ENCODE measurements at regions not wholly inside any gene's neighbourhood (a gene's known extent, or its start where the extent isn't known, plus 50 kb on each side); places are given as distances from the start of the nearest gene placed in this dataset.

DNA sequence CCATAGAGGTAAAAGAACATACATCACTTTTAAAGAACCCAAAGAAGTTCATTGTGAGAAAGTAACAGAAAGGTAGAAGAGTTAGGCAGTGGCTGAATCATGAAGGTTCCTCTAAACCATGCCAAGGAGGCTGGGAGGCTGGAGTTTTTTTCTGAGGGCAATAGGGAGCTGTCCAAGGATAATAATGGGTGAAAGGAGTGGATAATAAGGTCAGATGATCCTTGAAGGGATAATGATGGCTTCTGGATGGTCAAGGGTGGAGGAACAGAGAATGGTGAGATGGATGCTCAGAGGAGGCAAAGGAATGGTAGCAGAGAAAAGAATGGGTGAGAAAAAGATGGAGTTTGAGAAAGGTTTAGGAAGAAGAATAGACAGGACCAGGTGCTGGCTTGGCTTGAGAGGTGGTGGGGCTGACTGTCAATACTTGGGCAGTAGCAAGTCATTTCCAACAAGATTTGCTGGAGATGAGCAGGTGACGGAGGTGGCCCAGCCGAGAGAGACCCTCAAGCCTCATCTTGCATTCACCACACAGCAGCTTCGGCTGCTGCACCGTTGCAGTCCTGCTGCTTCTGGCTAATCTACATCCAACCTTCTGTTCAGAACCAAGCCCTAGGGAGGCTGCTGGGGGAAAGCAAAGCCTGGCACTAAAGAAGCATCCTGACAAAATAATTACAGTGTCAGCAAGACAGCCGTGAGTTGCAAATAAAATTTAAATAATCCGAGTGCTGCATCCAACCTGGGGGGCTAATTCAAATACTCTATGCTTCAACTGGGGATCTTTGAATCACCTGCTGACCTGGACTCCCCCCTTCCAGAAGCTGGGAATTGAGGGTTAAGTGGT lies 131.2 kb upstream of the KCNG1 start:
- H3K27ac ChIP-seq (ENCODE audit: low read length): no peak overlapping the region
- no peaks in the 10 kb centered on the region for H3K4me1 ChIP-seq (ENCODE audit: control insufficient read depth, low read depth, low read length)
- no peaks in the 10 kb centered on the region for H3K27me3 ChIP-seq (ENCODE audit: control insufficient read depth, insufficient read depth, low read length)
- no peak overlapping the region for H3K4me3 ChIP-seq (ENCODE audit: low read length)
- no peaks in the 10 kb centered on the region for H3K9me3 ChIP-seq (ENCODE audit: control insufficient read depth, low read depth, low read length)
- H3K36me3 ChIP-seq (ENCODE audit: control insufficient read depth, low read depth, low read length): no peaks in the 10 kb centered on the region
- no peak overlapping the region for H3K9ac ChIP-seq (ENCODE audit: low read length)

DNA sequence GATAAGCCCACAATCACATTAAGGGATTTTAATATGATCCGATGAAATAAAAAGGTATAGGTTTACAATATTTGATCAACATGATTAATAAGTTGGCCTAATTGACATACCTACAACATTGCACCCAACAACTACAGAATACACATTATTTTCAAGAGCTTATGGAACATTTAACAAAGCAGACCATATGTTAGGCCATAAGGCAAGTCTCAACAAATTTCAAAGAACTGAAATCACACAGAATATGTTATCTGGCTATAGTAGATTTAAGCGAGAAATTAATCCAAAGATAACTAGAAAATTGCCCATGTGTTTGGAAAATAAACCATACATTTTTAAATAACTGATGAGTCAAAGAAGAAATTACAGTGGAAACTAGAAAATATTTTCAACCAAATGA lies 126.0 kb upstream of the KCNG1 start:
- Histone ChIP-seq H3K9me3 (ENCODE audit: control insufficient read depth, low read depth, low read length) (no peaks in the 10 kb centered on the region), H3K27ac (ENCODE audit: low read length) (no peak overlapping the region), H3K4me1 (ENCODE audit: control insufficient read depth, low read depth, low read length) (no peaks in the 10 kb centered on the region), H3K36me3 (ENCODE audit: control insufficient read depth, low read depth, low read length) (no peaks in the 10 kb centered on the region), H3K27me3 (ENCODE audit: control insufficient read depth, insufficient read depth, low read length) (no peaks in the 10 kb centered on the region), H3K4me3 (ENCODE audit: low read length) (no peak overlapping the region), H3K9ac (ENCODE audit: low read length) (no peak overlapping the region)

DNA sequence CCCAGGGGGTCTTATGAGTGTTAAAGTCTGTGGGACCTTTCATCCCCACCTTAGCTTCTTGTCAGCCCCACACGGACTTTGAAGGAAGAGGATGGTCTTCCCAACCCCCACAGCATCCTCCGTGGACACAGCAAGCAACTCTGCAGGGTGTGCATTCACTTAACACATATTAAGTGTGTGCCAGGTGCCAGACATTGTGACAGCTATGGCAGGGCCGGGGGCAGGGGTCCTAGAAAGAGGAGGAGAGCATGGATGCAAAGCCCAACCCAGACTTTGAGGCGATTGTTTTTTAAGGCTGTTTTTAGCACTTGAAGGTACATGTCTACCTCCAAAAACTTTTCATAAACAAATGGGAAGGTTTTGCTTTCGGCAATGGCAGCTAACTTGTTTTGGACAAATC lies 121.6 kb upstream of the KCNG1 start:
- H3K27ac ChIP-seq (ENCODE audit: low read length): no peak overlapping the region
- H3K9me3 ChIP-seq (ENCODE audit: control insufficient read depth, low read depth, low read length): no peaks in the 10 kb centered on the region
- H3K27me3 ChIP-seq (ENCODE audit: control insufficient read depth, insufficient read depth, low read length): no peaks in the 10 kb centered on the region
- no peak overlapping the region for H3K4me3 ChIP-seq (ENCODE audit: low read length)
- no peaks in the 10 kb centered on the region for H3K36me3 ChIP-seq (ENCODE audit: control insufficient read depth, low read depth, low read length)
- no peaks in the 10 kb centered on the region for H3K4me1 ChIP-seq (ENCODE audit: control insufficient read depth, low read depth, low read length)
- no peak overlapping the region for H3K9ac ChIP-seq (ENCODE audit: low read length)

DNA sequence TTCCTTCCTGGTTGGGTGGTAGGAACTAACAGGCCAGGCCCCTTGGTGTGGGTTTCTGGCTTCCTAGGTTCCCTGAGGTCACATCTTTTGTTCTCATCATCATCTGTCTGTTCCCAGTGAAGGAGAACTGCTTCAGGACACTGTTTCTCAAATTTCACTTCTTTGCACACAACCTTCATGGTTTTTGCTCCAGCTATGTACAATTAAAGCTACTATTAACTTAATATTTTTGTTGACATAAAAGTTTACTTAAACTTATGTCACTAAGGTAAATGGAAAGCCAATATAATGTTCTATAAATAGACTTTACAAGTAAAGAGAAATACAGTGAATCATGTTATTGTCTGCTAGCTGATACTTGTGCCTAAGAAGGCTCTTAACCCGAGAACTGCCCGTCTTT lies 120.7 kb upstream of the KCNG1 start:
- Histone ChIP-seq H3K27me3 (ENCODE audit: control insufficient read depth, insufficient read depth, low read length) (no peaks in the 10 kb centered on the region), H3K4me3 (ENCODE audit: low read length) (no peak overlapping the region), H3K9ac (ENCODE audit: low read length) (no peak overlapping the region), H3K27ac (ENCODE audit: low read length) (no peak overlapping the region), H3K4me1 (ENCODE audit: control insufficient read depth, low read depth, low read length) (no peaks in the 10 kb centered on the region), H3K36me3 (ENCODE audit: control insufficient read depth, low read depth, low read length) (no peaks in the 10 kb centered on the region), H3K9me3 (ENCODE audit: control insufficient read depth, low read depth, low read length) (no peaks in the 10 kb centered on the region)

DNA sequence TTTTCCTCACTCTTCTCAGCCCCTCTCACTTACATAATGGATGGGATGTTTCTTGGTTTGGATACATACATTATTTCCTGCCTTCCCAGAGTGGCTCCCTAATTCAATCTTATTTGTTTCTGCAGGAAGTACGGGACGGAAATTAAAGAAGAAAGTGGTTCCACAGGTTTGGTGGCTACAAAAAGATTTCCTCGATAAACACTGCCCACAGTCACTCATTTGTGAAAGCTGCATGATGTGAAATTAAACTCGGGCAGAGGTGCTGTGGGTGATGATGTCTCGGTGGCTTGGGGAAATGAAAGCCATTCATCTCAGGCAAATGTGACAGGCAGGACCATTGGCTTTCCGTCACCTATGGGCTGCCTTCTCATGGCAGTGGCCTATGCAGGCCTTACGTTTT lies 119.5 kb upstream of the KCNG1 start:
- H3K9ac ChIP-seq (ENCODE audit: low read length): no peak overlapping the region
- no peaks in the 10 kb centered on the region for H3K4me1 ChIP-seq (ENCODE audit: control insufficient read depth, low read depth, low read length)
- no peaks in the 10 kb centered on the region for H3K27me3 ChIP-seq (ENCODE audit: control insufficient read depth, insufficient read depth, low read length)
- H3K4me3 ChIP-seq (ENCODE audit: low read length): no peak overlapping the region
- no peaks in the 10 kb centered on the region for H3K9me3 ChIP-seq (ENCODE audit: control insufficient read depth, low read depth, low read length)
- H3K27ac ChIP-seq (ENCODE audit: low read length): no peak overlapping the region
- H3K36me3 ChIP-seq (ENCODE audit: control insufficient read depth, low read depth, low read length): no peaks in the 10 kb centered on the region

DNA sequence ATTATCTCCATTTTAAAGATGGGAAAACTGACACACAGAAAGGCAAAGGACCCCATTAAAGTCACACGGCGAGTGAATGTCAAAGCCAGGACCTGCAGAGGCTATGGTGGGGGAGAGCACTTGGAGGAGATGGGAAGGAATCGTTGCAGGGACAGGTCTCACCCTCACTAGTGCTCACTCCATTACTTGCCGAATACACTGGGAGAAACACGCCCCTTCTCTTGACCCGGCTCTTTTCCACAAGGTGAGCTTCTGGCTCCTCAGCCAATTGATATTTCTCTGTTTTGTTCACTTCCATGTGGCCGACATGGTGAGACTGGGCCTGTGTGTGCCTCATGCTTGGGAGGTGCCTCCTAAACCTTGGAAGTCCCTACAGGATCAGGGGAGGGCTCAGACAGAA lies 117.8 kb upstream of the KCNG1 start:
- Histone ChIP-seq H3K27ac (ENCODE audit: low read length) (no peak overlapping the region), H3K36me3 (ENCODE audit: control insufficient read depth, low read depth, low read length) (no peaks in the 10 kb centered on the region), H3K9me3 (ENCODE audit: control insufficient read depth, low read depth, low read length) (no peaks in the 10 kb centered on the region), H3K27me3 (ENCODE audit: control insufficient read depth, insufficient read depth, low read length) (no peaks in the 10 kb centered on the region), H3K4me1 (ENCODE audit: control insufficient read depth, low read depth, low read length) (no peaks in the 10 kb centered on the region), H3K4me3 (ENCODE audit: low read length) (no peak overlapping the region), H3K9ac (ENCODE audit: low read length) (no peak overlapping the region)

DNA sequence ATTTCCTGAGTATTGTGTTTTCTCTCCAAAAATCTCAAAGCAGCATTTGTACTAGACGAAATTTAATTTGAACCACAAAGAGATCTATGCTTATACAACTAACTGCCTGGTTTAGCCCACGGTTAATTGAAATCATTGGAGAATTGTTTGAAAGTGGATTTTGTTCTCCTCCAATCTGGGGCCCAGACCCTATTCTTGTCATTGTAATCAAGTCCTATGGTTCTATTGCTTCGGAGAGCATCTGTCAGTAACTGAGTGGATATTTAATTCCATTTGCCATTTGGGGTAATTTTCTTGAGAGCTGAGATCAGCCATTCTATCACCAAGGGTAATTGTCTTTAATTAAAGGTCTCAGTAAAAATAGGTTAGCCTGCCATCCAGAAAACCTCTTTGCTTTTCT lies 117.0 kb upstream of the KCNG1 start:
- H3K27me3 ChIP-seq (ENCODE audit: control insufficient read depth, insufficient read depth, low read length): no peaks in the 10 kb centered on the region

DNA sequence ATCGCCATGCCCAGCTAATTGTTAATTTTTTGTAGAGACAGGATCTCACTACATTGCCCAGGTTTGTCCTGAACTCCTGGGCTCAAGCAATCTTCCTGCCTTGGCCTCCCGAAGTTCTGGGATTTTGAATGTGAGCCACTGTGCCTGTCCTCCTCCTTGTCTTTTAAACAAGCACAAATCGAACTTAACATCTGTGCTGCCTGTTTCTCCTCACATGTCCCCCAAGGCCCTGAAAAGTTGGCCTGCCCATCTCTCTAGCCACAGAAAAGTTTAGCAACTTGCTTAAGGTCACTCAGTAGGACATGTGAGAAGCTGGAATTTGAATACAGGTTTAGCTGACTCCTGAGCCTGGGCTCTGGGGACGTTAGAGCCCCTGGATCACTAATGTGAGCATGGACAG lies 115.7 kb upstream of the KCNG1 start:
- Histone ChIP-seq H3K27me3 (ENCODE audit: control insufficient read depth, insufficient read depth, low read length) (no peaks in the 10 kb centered on the region), H3K9ac (ENCODE audit: low read length) (no peak overlapping the region), H3K4me3 (ENCODE audit: low read length) (no peak overlapping the region), H3K4me1 (ENCODE audit: control insufficient read depth, low read depth, low read length) (no peaks in the 10 kb centered on the region), H3K36me3 (ENCODE audit: control insufficient read depth, low read depth, low read length) (no peaks in the 10 kb centered on the region), H3K27ac (ENCODE audit: low read length) (no peak overlapping the region), H3K9me3 (ENCODE audit: control insufficient read depth, low read depth, low read length) (no peaks in the 10 kb centered on the region)

More for the DNA sequence above, 117.0 kb upstream of the KCNG1 start:
- Histone ChIP-seq H3K9ac (ENCODE audit: low read length) (no peak overlapping the region), H3K4me3 (ENCODE audit: low read length) (no peak overlapping the region), H3K9me3 (ENCODE audit: control insufficient read depth, low read depth, low read length) (no peaks in the 10 kb centered on the region), H3K4me1 (ENCODE audit: control insufficient read depth, low read depth, low read length) (no peaks in the 10 kb centered on the region), H3K27ac (ENCODE audit: low read length) (no peak overlapping the region), H3K36me3 (ENCODE audit: control insufficient read depth, low read depth, low read length) (no peaks in the 10 kb centered on the region)

DNA sequence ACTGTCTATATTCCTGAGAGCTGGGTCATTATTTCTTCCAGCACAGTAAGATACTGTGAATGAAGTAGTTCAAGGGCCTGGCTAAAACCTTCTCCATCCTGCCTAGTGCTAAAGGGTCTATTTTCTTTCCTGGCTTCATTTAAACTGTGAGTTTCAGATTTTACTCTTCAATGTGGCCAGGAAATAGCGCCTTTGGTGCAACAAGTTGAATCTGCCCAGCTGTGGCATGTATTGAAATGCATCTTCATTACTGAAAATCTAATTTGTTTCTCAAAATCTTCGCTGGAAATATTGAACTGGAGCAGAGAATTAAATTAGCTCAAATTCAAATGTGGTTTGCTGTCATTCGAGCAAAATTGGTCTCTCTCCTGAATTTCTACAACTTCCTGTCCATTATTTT lies 114.6 kb upstream of the KCNG1 start:
- H3K9ac ChIP-seq (ENCODE audit: low read length): no peak overlapping the region
- H3K4me3 ChIP-seq (ENCODE audit: low read length): no peak overlapping the region
- H3K4me1 ChIP-seq (ENCODE audit: control insufficient read depth, low read depth, low read length): no peaks in the 10 kb centered on the region
- H3K9me3 ChIP-seq (ENCODE audit: control insufficient read depth, low read depth, low read length): no peaks in the 10 kb centered on the region
- no peaks in the 10 kb centered on the region for H3K27me3 ChIP-seq (ENCODE audit: control insufficient read depth, insufficient read depth, low read length)
- no peak overlapping the region for H3K27ac ChIP-seq (ENCODE audit: low read length)
- no peaks in the 10 kb centered on the region for H3K36me3 ChIP-seq (ENCODE audit: control insufficient read depth, low read depth, low read length)

DNA sequence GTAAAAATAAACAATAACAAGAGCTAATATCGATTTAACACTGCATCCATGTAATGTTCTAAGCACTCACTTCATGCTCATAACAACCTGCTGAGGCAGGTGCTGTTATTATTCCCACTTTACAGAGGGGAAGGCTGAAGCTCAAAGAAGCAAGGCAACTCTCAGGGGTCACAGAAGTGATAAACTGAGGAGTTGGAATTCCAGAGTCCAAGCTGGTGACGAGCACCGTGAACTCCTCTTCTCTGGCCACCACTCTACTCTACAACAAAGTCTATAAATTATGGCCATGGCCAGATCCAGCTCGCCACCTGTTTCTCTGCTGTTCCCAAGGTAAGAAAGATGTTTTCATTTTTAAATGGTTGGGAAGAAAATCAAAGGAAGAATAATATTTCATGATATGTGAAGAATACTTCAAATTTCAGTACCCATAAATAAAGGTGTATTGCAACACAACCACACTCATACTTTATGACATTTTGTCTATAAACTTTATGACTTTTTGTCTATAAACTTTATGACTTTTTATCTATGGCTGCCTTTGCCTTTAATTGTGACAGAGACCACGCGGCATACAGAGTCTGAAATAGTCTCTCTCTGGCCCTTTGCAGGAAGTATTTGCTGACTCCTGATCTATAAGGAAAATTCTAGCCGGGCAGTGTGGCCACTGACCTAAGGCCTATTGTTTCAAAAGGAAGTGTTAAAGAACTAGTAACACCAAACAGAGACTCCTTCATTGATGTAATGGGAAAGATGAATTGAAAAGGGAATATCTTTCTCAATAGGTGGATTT lies 113.2 kb upstream of the KCNG1 start:
- H3K27ac ChIP-seq (ENCODE audit: low read length): no peak overlapping the region
- no peaks in the 10 kb centered on the region for H3K4me1 ChIP-seq (ENCODE audit: control insufficient read depth, low read depth, low read length)
- H3K4me3 ChIP-seq (ENCODE audit: low read length): no peak overlapping the region
- no peaks in the 10 kb centered on the region for H3K9me3 ChIP-seq (ENCODE audit: control insufficient read depth, low read depth, low read length)
- no peaks in the 10 kb centered on the region for H3K27me3 ChIP-seq (ENCODE audit: control insufficient read depth, insufficient read depth, low read length)
- no peak overlapping the region for H3K9ac ChIP-seq (ENCODE audit: low read length)
- H3K36me3 ChIP-seq (ENCODE audit: control insufficient read depth, low read depth, low read length): no peaks in the 10 kb centered on the region

DNA sequence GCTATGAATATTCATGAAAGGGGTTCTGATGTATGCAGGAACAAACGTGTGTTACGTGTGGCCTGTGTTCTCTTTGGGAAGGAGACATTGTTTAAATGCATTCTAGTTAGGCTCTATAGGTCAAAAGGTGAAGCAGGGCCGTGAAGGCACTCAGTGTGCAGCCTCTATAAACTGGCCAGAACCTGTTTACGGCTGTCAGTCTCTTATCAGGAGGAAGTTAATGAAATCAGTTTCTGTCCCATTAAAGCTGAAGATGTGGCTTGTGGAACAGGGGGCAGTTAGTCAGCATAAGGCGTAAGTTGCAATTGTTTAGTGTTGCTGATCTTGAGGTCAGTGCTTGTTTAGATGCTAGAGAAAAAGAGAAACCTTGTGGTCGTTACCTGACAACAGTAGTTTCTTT lies 111.5 kb upstream of the KCNG1 start:
- Histone ChIP-seq H3K9me3 (ENCODE audit: control insufficient read depth, low read depth, low read length) (no peaks in the 10 kb centered on the region), H3K27me3 (ENCODE audit: control insufficient read depth, insufficient read depth, low read length) (no peaks in the 10 kb centered on the region), H3K36me3 (ENCODE audit: control insufficient read depth, low read depth, low read length) (no peaks in the 10 kb centered on the region), H3K4me3 (ENCODE audit: low read length) (no peak overlapping the region), H3K9ac (ENCODE audit: low read length) (no peak overlapping the region), H3K27ac (ENCODE audit: low read length) (no peak overlapping the region), H3K4me1 (ENCODE audit: control insufficient read depth, low read depth, low read length) (no peaks in the 10 kb centered on the region)

DNA sequence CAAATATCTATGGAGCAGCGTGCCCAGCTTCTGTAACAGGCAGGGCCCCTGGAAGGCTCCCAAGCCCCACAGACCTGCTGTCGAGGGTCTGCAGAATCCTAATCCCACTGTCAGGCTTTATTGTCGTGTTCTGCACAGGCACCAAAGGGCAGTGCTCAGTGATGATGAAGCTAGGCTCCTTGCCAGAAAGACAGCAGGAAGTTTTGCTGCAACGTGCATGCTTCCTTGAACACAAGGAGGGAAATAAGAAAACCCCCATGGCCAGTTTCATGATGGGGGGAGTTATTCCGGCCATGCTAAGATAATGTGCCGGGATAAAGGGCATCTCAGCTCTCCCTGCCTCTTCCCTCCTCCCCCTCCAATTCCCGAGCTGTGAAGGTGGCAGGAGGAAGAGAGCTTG lies 109.4 kb upstream of the KCNG1 start:
- Histone ChIP-seq H3K27me3 (ENCODE audit: control insufficient read depth, insufficient read depth, low read length) (no peaks in the 10 kb centered on the region), H3K4me1 (ENCODE audit: control insufficient read depth, low read depth, low read length) (no peaks in the 10 kb centered on the region), H3K4me3 (ENCODE audit: low read length) (no peak overlapping the region), H3K9me3 (ENCODE audit: control insufficient read depth, low read depth, low read length) (no peaks in the 10 kb centered on the region), H3K27ac (ENCODE audit: low read length) (no peak overlapping the region), H3K36me3 (ENCODE audit: control insufficient read depth, low read depth, low read length) (no peaks in the 10 kb centered on the region), H3K9ac (ENCODE audit: low read length) (no peak overlapping the region)
